ENCODE measurements at regions not wholly inside any gene's neighbourhood (a gene's known extent, or its start where the extent isn't known, plus 50 kb on each side); places are given as distances from the start of the nearest gene placed in this dataset.

- TF ChIP-seq CTCF (IDR thresholded peaks at IDR 0.05; ENCODE audit: low read depth, low read length, poor library complexity, severe bottlenecking) = no peak
- TF ChIP-seq EZH2phosphoT487 (IDR thresholded peaks at IDR 0.05; ENCODE audit: borderline replicate concordance, low read length) = no peak
Measured at GRCh38 chr3:82392203-82392775, 630.8 kb upstream of the GBE1 start.
